ENCODE measurements at regions not wholly inside any gene's neighbourhood (a gene's known extent, or its start where the extent isn't known, plus 50 kb on each side); places are given as distances from the start of the nearest gene placed in this dataset.

- POLR2A ChIA-PET = no interaction called here
- TF ChIP-seq POLR2AphosphoS2 (conservative IDR thresholded peaks at IDR 0.05; ENCODE audit: low read length) (no peak), TFCP2L1 (CRISPR knock-in tag; IDR thresholded peaks at IDR 0.05) (no peak), ZFP36 (IDR thresholded peaks at IDR 0.05; ENCODE audit: borderline replicate concordance, partially characterized antibody) (no peak), FOSB (CRISPR knock-in tag; IDR thresholded peaks at IDR 0.05) (no peak), ZC3H11A (IDR thresholded peaks at IDR 0.05) (no peak), JUN (IDR thresholded peaks at IDR 0.05) (no peak), EHMT2 (IDR thresholded peaks at IDR 0.05; ENCODE audit: low read depth) (no peak), HEYL (CRISPR knock-in tag; IDR thresholded peaks at IDR 0.05) (no peak), HOXB13 (CRISPR knock-in tag; IDR thresholded peaks at IDR 0.05; ENCODE audit: low read depth) (no peak), NFE2L2 (conservative IDR thresholded peaks at IDR 0.05; ENCODE audit: low read length) (no peak), RCOR1 (IDR thresholded peaks at IDR 0.05; ENCODE audit: low read depth, low read length) (no peak)
- ATAC-seq (no peak), DNase-seq (ENCODE audit: low read depth in 1 of 2, low spot score in 1 of 2) (no peak), FAIRE-seq (no peak)
- CTCF ChIA-PET = no interaction called here
- no peak overlapping the region for H3K4me2 ChIP-seq
- H3K9me3 ChIP-seq = no peaks in the 10 kb centered on the region
- no peak overlapping the region for H3K4me3 ChIP-seq
- WGBS (ENCODE audit: missing lambda C conversion rate) = 54% methylated on average over 2 of the region's 2 CpGs
- H3K27ac ChIP-seq = no peak overlapping the region
- H3K4me1 ChIP-seq = no peaks in the 10 kb centered on the region
These were observed 686.6 kb upstream of the PABPC4L start for GRCh38 chr4:134888156-134888555.

GRCh38 chr4:134885436-134885835 lies 683.8 kb upstream of the PABPC4L start:
- Histone ChIP-seq H3K4me2 (no peak overlapping the region), H3K9me3 (no peaks in the 10 kb centered on the region), H3K4me1 (no peaks in the 10 kb centered on the region), H3K4me3 (no peak overlapping the region), H3K27ac (no peak overlapping the region)
- 37% methylated on average over 2 of the region's 2 CpGs for WGBS (ENCODE audit: missing lambda C conversion rate)
- ATAC-seq (no peak), FAIRE-seq (no peak), DNase-seq (ENCODE audit: low read depth in 1 of 2, low spot score in 1 of 2) (no peak)
- ChIA-PET CTCF (no interaction called here), POLR2A (no interaction called here)
- TF ChIP-seq POLR2A (IDR thresholded peaks at IDR 0.05; ENCODE audit: low read length) (no peak), FOXS1 (CRISPR knock-in tag; IDR thresholded peaks at IDR 0.05) (no peak), CHD2 (IDR thresholded peaks at IDR 0.05; ENCODE audit: low read length, partially characterized antibody) (no peak), ZFP36 (IDR thresholded peaks at IDR 0.05; ENCODE audit: borderline replicate concordance, partially characterized antibody) (no peak), FOSL2 (IDR thresholded peaks at IDR 0.05) (no peak), FOSL2 (CRISPR knock-in tag; IDR thresholded peaks at IDR 0.05) (no peak), HOXB5 (CRISPR knock-in tag; IDR thresholded peaks at IDR 0.05) (no peak), REST (IDR thresholded peaks at IDR 0.05) (no peak), CHD4 (IDR thresholded peaks at IDR 0.05; ENCODE audit: borderline replicate concordance) (no peak), MYC (IDR thresholded peaks at IDR 0.05; ENCODE audit: borderline replicate concordance, low read length) (no peak), CEBPB (IDR thresholded peaks at IDR 0.05) (no peak), EHF (CRISPR knock-in tag; IDR thresholded peaks at IDR 0.05) (no peak), POLR2AphosphoS2 (conservative IDR thresholded peaks at IDR 0.05; ENCODE audit: low read length) (no peak), MAZ (IDR thresholded peaks at IDR 0.05; ENCODE audit: borderline replicate concordance, low read depth, low read length) (no peak)

GRCh38 chr4:134883831-134884449 lies 682.4 kb upstream of the PABPC4L start:
- no peaks in the 10 kb centered on the region for H3K4me1 ChIP-seq
- TF ChIP-seq ZC3H11A (IDR thresholded peaks at IDR 0.05) (no peak), KDM1A (IDR thresholded peaks at IDR 0.05; ENCODE audit: low read depth) (no peak), MAFK (IDR thresholded peaks at IDR 0.05; ENCODE audit: partially characterized antibody) (no peak), POLR2AphosphoS2 (conservative IDR thresholded peaks at IDR 0.05; ENCODE audit: low read length) (no peak), MAX (IDR thresholded peaks at IDR 0.05) (no peak), FOSB (CRISPR knock-in tag; IDR thresholded peaks at IDR 0.05) (no peak), EHF (CRISPR knock-in tag; IDR thresholded peaks at IDR 0.05) (no peak), BCL3 (IDR thresholded peaks at IDR 0.05) (no peak), CHD4 (IDR thresholded peaks at IDR 0.05; ENCODE audit: borderline replicate concordance) (no peak), JUN (IDR thresholded peaks at IDR 0.05) (no peak), MYC (IDR thresholded peaks at IDR 0.05; ENCODE audit: borderline replicate concordance, low read length) (no peak), NFE2L2 (conservative IDR thresholded peaks at IDR 0.05; ENCODE audit: low read length) (no peak), EP300 (IDR thresholded peaks at IDR 0.05) (no peak), KDM5A (IDR thresholded peaks at IDR 0.05) (no peak)
- ChIA-PET POLR2A (no interaction called here), CTCF (no interaction called here)
- no peak overlapping the region for H3K4me3 ChIP-seq
- no peak for ATAC-seq
- H3K4me2 ChIP-seq = no peak overlapping the region
- H3K27ac ChIP-seq = no peak overlapping the region
- DNase-seq (ENCODE audit: low read depth in 1 of 2, low spot score in 1 of 2) = no peak
- H3K9me3 ChIP-seq = no peaks in the 10 kb centered on the region
- FAIRE-seq = no peak
- WGBS (ENCODE audit: missing lambda C conversion rate) = 9% methylated on average over 1 of the region's 1 CpG

All from A549 (cell line).